GM12875 (cell line): ENCODE measurements at regions not wholly inside any gene's neighbourhood (a gene's known extent, or its start where the extent isn't known, plus 50 kb on each side); places are given as distances from the start of the nearest gene placed in this dataset.

Experiments used
- H3K4me3 ChIP-seq: one replicate; pipeline ENCODE4 v1.5.1; 2011; ENCODE audit warnings: low read depth, low read length, control low read depth
- TF ChIP-seq, protein P1 (sequence below): IDR thresholded peaks from 2 replicates; pipeline ENCODE4 v1.5.1; 2011; ENCODE audit warnings: low read depth, mild to moderate bottlenecking, control low read depth, inconsistent platforms, low read length, moderate library complexity, borderline replicate concordance; ENCODE audit not compliant: insufficient read depth

DNA sequence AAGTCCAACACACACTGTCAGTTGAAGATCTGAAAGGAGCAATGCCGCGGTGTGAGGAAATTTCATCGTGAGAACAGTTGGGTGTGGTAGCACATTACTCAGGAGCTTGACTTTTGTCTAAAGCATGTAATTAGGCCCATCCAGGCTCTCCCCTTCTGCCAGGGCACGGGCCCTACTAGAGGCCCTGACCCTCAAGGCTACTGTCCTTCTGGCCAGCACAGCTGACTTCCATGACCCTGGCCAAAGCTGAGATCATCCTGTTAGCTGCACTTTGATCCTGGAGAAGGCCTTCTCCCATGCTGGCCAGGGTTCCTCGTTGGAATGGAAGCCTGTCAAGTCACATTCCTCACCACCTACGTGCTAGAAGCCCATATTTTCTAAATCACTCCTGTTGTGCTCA is 77.8 kb upstream of the SLC1A3 start:
- no peak overlapping the region for H3K4me3 ChIP-seq
- TF ChIP-seq, protein P1, sequence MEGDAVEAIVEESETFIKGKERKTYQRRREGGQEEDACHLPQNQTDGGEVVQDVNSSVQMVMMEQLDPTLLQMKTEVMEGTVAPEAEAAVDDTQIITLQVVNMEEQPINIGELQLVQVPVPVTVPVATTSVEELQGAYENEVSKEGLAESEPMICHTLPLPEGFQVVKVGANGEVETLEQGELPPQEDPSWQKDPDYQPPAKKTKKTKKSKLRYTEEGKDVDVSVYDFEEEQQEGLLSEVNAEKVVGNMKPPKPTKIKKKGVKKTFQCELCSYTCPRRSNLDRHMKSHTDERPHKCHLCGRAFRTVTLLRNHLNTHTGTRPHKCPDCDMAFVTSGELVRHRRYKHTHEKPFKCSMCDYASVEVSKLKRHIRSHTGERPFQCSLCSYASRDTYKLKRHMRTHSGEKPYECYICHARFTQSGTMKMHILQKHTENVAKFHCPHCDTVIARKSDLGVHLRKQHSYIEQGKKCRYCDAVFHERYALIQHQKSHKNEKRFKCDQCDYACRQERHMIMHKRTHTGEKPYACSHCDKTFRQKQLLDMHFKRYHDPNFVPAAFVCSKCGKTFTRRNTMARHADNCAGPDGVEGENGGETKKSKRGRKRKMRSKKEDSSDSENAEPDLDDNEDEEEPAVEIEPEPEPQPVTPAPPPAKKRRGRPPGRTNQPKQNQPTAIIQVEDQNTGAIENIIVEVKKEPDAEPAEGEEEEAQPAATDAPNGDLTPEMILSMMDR = no peak

DNA sequence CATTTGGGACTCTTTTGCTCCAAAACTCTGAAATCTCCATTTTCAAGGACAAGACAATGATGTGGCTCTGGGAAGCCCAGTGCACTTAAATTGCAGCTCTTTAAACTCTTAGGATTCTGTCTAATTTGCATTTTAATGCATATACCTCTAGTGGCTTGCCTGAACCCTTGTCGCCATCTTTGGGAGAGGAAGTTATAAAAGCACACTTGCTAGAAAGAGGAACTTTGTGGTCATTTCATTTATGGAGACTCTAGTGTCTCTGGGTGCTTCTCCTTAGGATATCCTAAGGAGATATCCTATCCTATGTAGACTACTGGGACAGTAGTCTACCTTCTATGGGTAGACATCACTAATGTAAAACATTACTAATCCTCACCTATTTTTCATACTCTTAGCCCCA is 77.3 kb upstream of the SLC1A3 start:
- no peak overlapping the region for H3K4me3 ChIP-seq

GRCh38 chr5:36530215-36530614 is 76.2 kb upstream of the SLC1A3 start:
- TF ChIP-seq, protein P1 = no peak

More for the DNA sequence above, 77.3 kb upstream of the SLC1A3 start:
- TF ChIP-seq, protein P1 = no peak

DNA sequence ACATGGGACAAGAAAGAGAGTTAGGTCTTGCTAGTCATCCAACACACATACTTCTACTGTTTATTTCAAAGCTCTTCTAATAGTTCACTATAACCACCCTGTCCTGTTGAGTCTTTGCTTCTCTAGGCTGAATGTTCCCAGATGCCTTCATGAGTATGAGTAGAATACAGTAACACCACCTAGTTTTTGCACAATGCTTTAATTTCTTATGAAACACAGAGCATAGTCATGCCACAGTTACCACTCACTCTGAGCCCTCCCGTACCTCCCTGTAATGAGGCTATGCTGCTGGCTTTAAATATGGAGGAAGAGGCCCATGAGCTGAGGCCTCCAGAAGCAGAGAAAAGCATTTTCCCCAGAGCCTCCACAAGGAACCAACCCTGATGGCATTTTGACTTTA is 75.0 kb upstream of the SLC1A3 start:
- no peak overlapping the region for H3K4me3 ChIP-seq
- TF ChIP-seq, protein P1 = no peak

More at GRCh38 chr5:36530215-36530614, 76.2 kb upstream of the SLC1A3 start:
- H3K4me3 ChIP-seq = no peak overlapping the region

DNA sequence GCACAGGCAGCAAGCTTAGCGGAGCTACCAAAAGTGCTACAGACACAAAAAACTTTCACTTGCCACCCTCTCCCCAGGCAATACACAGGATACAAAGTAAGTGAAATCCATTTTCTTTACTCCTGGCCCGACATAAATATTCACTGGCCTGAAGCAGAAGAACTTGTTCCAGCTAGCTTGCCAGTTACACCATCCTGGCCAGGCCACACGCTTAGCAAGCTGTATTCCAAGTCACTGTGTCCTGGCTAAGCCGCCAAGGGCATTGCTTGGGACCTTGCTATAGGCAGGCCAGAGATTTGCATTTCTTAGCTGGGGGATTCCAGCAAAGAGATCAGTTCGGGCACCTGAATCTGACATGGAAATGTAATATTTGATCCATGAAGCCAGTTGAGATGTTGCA is 71.0 kb upstream of the SLC1A3 start:
- H3K4me3 ChIP-seq = no peak overlapping the region
- TF ChIP-seq, protein P1 = no peak

GRCh38 chr5:36535859-36536615 is 70.4 kb upstream of the SLC1A3 start:
- H3K4me3 ChIP-seq = no peak overlapping the region
- TF ChIP-seq, protein P1 = no peak

DNA sequence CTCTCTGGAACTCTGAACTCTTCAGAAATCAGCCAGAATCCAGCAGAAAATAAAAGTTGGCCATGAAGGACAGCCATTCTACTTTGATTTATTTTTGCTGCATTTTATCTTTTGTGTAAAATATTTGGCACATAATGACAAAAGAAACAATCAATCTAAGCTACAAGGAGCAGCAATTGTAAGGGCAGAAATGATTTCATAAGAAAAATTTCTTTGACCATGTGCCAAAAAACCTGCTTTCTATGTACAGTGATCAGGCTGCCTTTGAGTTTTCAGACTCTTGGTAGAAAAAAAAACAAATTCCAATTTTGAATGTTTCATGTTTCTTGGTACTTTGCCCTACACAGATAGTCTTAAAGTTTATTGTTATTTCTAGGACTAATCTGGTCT is 69.8 kb upstream of the SLC1A3 start:
- TF ChIP-seq, protein P1 = no peak
- no peak overlapping the region for H3K4me3 ChIP-seq
